A549 (cell line): ENCODE measurements at regions not wholly inside any gene's neighbourhood (a gene's known extent, or its start where the extent isn't known, plus 50 kb on each side); places are given as distances from the start of the nearest gene placed in this dataset.

ENCODE experiments used
- CTCF ChIP-seq: fragments of >200 bp; sonication (Bioruptor Twin); formaldehyde crosslinking; IDR thresholded peaks from 3 replicates; pipeline ENCODE4 v1.5.1; 2016
- EP300 ChIP-seq, 2 experiments: fragments of >200 bp; sonication (Bioruptor Twin); formaldehyde crosslinking; IDR thresholded peaks; 2 replicates in 1 of 2; 3 replicates in 1 of 2; pipeline ENCODE4 v1.6.1; 2016 to 2017
- TFCP2L1 ChIP-seq: fragments of 250-450 bp; sonication (Bioruptor Pico); IDR thresholded peaks from 2 replicates; pipeline ENCODE4 v1.5.0; 2021; ENCODE audit warnings: mild to moderate bottlenecking

GRCh38 chr5:130282049-130282448, 377.8 kb downstream of the CHSY3 start:
- TF ChIP-seq CTCF (no peak), TFCP2L1 (CRISPR knock-in tag) (no peak), EP300 (IDR thresholded peaks at IDR 0.05) (no peak)
